ENCODE measurements at regions not wholly inside any gene's neighbourhood (a gene's known extent, or its start where the extent isn't known, plus 50 kb on each side); places are given as distances from the start of the nearest gene placed in this dataset.
"Not testable (repeated sequence)": the region's sequence is repeated elsewhere in the genome, so short reads cannot be mapped to it uniquely, and the experiment has no call there.

- TF ChIP-seq CTCF, POLR2A (IDR thresholded peaks at IDR 0.05): not testable (repeated sequence)
Observed at GRCh38 chr1:99444211-99444927, 180.1 kb downstream of the PLPPR4 start.
